ENCODE measurements at regions not wholly inside any gene's neighbourhood (a gene's known extent, or its start where the extent isn't known, plus 50 kb on each side); places are given as distances from the start of the nearest gene placed in this dataset.

- no peak for DNase-seq (ENCODE audit: low spot score)
- TF ChIP-seq, protein P1, sequence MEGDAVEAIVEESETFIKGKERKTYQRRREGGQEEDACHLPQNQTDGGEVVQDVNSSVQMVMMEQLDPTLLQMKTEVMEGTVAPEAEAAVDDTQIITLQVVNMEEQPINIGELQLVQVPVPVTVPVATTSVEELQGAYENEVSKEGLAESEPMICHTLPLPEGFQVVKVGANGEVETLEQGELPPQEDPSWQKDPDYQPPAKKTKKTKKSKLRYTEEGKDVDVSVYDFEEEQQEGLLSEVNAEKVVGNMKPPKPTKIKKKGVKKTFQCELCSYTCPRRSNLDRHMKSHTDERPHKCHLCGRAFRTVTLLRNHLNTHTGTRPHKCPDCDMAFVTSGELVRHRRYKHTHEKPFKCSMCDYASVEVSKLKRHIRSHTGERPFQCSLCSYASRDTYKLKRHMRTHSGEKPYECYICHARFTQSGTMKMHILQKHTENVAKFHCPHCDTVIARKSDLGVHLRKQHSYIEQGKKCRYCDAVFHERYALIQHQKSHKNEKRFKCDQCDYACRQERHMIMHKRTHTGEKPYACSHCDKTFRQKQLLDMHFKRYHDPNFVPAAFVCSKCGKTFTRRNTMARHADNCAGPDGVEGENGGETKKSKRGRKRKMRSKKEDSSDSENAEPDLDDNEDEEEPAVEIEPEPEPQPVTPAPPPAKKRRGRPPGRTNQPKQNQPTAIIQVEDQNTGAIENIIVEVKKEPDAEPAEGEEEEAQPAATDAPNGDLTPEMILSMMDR (IDR thresholded peaks at IDR 0.05): no peak
- ATAC-seq (ENCODE audit: low FRiP score): no peak
Observed at GRCh38 chr6:14750059-14750661, 495.7 kb upstream of the JARID2 start.

GRCh38 chr6:14751645-14752175, 494.2 kb upstream of the JARID2 start:
- TF ChIP-seq, protein P1 (IDR thresholded peaks at IDR 0.05): no peak
- DNase-seq (ENCODE audit: low spot score) (no peak), ATAC-seq (ENCODE audit: low FRiP score) (no peak)

GRCh38 chr6:14754751-14755513, 490.9 kb upstream of the JARID2 start:
- TF ChIP-seq, protein P1 (IDR thresholded peaks at IDR 0.05): no peak
- DNase-seq (ENCODE audit: low spot score) (no peak), ATAC-seq (ENCODE audit: low FRiP score) (no peak)

DNA sequence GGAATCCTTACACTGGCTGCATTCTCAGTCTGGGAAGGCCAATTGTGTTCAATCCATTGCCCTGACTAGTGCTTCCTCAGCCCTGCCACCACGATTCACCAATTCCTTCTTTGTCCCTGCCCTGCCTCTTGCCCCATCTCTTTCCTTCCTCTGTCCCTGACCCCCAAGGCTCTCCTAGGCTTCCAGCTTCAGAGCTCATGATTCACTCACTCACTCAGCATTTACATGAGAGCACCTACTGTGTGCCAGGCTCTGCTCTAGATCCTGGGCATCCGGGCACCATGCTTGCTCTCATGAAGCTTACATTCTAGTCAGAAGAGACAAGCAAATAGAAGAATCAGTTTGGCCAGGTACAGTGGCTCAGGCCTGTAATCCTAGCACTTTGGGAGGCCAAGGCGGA, 489.5 kb upstream of the JARID2 start:
- ATAC-seq (ENCODE audit: low FRiP score): no peak
- DNase-seq (ENCODE audit: low spot score): no peak
- TF ChIP-seq, protein P1 (IDR thresholded peaks at IDR 0.05): no peak

GRCh38 chr6:14757014-14757413, 488.9 kb upstream of the JARID2 start:
- no peak for DNase-seq (ENCODE audit: low spot score)
- ATAC-seq (ENCODE audit: low FRiP score): no peak
- TF ChIP-seq, protein P1 (IDR thresholded peaks at IDR 0.05): no peak

- TF ChIP-seq, protein P1 (IDR thresholded peaks at IDR 0.05): no peak
- DNase-seq (ENCODE audit: low spot score) (no peak), ATAC-seq (ENCODE audit: low FRiP score) (no peak)
Observed at GRCh38 chr6:14757418-14757817, 488.5 kb upstream of the JARID2 start.

Data from omental fat pad (tissue), 3 donors.